HCT116 (cell line): ENCODE measurements at regions not wholly inside any gene's neighbourhood (a gene's known extent, or its start where the extent isn't known, plus 50 kb on each side); places are given as distances from the start of the nearest gene placed in this dataset.

ENCODE experiments used
- ATAC-seq: fragments of 200-7000 bp; cut with Tn5 transposase; 2 replicates; pipeline ENCODE4 v1.9.1; 2020; ENCODE audit warnings: mild to moderate bottlenecking, moderate library complexity
- BruUV-seq: library from RNA; stranded (reverse); fragments of 400-500 nt; replicated peaks from 2 replicates; lab custom pipeline; 2021; lab: Mats Ljungman, UMichigan
- CTCF ChIA-PET: fragments of 300-600 bp; sonication (Branson Sonifier 250); formaldehyde crosslinking; loops from one replicate; lab custom pipeline; 2021; ENCODE audit warnings: antibody characterized with exemption; lab: Charles Lee
- POLR2A ChIA-PET: fragments of 300-600, 350-600 bp; sonication (Branson Sonifier 250); formaldehyde crosslinking; loops from one replicate; lab custom pipeline; 2021; ENCODE audit warnings: antibody characterized with exemption; lab: Charles Lee
- RAD21 ChIA-PET, 2 experiments: fragments of 300-600 bp; sonication (Branson Sonifier 250); formaldehyde crosslinking; loops; one replicate each; lab custom pipeline; 2023; ENCODE audit warnings: low total read pairs in 2 of 2; ENCODE audit not compliant: uncharacterized antibody in 2 of 2, unreplicated experiment in 2 of 2, low non-redundant PET in 1 of 2; lab: Charles Lee
- DNase-seq: peaks from one replicate; pipeline ENCODE4 v3.0.0-alpha.2; 2010; ENCODE audit warnings: low read depth, low spot score
- H2AFZ ChIP-seq: fragments of 200-600 bp; shearing (Covaris generic), sonication (generic); 2 replicates; pipeline ENCODE4 v1.6.1; 2017; ENCODE audit warnings: low read depth, mixed run types, mixed read lengths, antibody characterized with exemption, low read length; ENCODE audit not compliant: poor library complexity, severe bottlenecking
- H3K27ac ChIP-seq: 2 replicates; pipeline ENCODE4 v1.5.1; 2012; ENCODE audit warnings: low read depth, low read length
- H3K27me3 ChIP-seq: fragments of 200-600 bp; sonication (generic); 2 replicates; pipeline ENCODE4 v1.6.1; 2016; ENCODE audit warnings: mixed run types, low read length, mixed read lengths; ENCODE audit not compliant: insufficient read depth
- H3K36me3 ChIP-seq, 2 experiments: fragments of 200-500 bp in 1 of 2; fragments of 200-600 bp in 1 of 2; sonication (Bioruptor generic) in 1 of 2; sonication (generic) in 1 of 2; 2 replicates each; pipeline versions ENCODE4 v1.5.1 to v1.6.1; 2014 to 2016; ENCODE audit warnings: low read length in 2 of 2, inconsistent platforms in 1 of 2, mixed read lengths in 1 of 2, mixed run types in 1 of 2; ENCODE audit not compliant: insufficient read depth in 2 of 2, control insufficient read depth in 1 of 2
- H3K4me1 ChIP-seq, 2 experiments: fragments of 200-600 bp in 1 of 2; sonication (generic) in 1 of 2; 2 replicates each; pipeline versions ENCODE4 v1.5.1 to v1.6.1; 2012 to 2017; ENCODE audit warnings: low read length in 2 of 2, inconsistent platforms in 1 of 2, mild to moderate bottlenecking in 1 of 2, mixed read lengths in 1 of 2, mixed run types in 1 of 2, moderate library complexity in 1 of 2; ENCODE audit not compliant: insufficient read depth in 2 of 2, control insufficient read depth in 1 of 2
- H3K4me2 ChIP-seq: fragments of 200-600 bp; sonication (generic); 2 replicates; pipeline ENCODE4 v1.6.1; 2017; ENCODE audit warnings: mixed run types, low read length, mixed read lengths
- H3K4me3 ChIP-seq, 2 experiments: fragments of 200-600 bp in 1 of 2; sonication (generic) in 1 of 2; replicated peaks in 1 of 2; 2 replicates each; pipeline ENCODE4 v1.5.1; 2011 to 2016; ENCODE audit warnings: low read length in 2 of 2, control low read depth in 1 of 2, low read depth in 1 of 2, mild to moderate bottlenecking in 1 of 2, mixed read lengths in 1 of 2, mixed run types in 1 of 2
- H3K79me2 ChIP-seq: fragments of 200-600 bp; sonication (generic); 2 replicates; pipeline ENCODE4 v1.6.1; 2017; ENCODE audit warnings: mild to moderate bottlenecking, mixed run types, low read length, moderate library complexity, mixed read lengths; ENCODE audit not compliant: insufficient read depth
- H3K9ac ChIP-seq: fragments of 200-600 bp; sonication (generic); 2 replicates; pipeline ENCODE4 v1.6.1; 2016; ENCODE audit warnings: low read length, mixed read lengths
- H3K9me2 ChIP-seq: fragments of 200-600 bp; sonication (generic), shearing (Covaris generic); 2 replicates; pipeline ENCODE4 v1.6.1; 2017; ENCODE audit warnings: mixed run types, mild to moderate bottlenecking, moderate library complexity; ENCODE audit not compliant: insufficient read depth
- H3K9me3 ChIP-seq, 2 experiments: fragments of 200-500 bp in 1 of 2; fragments of 200-600 bp in 1 of 2; sonication (Bioruptor generic) in 1 of 2; sonication (generic) in 1 of 2; 2 replicates each; pipeline ENCODE4 v1.6.1; 2014 to 2017; ENCODE audit warnings: low read length in 2 of 2, mixed read lengths in 2 of 2, inconsistent platforms in 1 of 2, low read depth in 1 of 2, mild to moderate bottlenecking in 1 of 2, mixed run types in 1 of 2, moderate library complexity in 1 of 2; ENCODE audit not compliant: control insufficient read depth in 1 of 2, insufficient read depth in 1 of 2
- H4K20me1 ChIP-seq: fragments of 200-600 bp; sonication (generic), shearing (Covaris generic); 2 replicates; pipeline ENCODE4 v1.6.1; 2017; ENCODE audit warnings: mixed run types, mild to moderate bottlenecking, moderate library complexity; ENCODE audit not compliant: insufficient read depth
- CEBPB ChIP-seq: IDR thresholded peaks from 2 replicates; pipeline ENCODE4 v1.6.1; 2012; ENCODE audit warnings: low read depth
- EGR1 ChIP-seq: IDR thresholded peaks from 2 replicates; pipeline ENCODE4 v1.6.1; 2012; ENCODE audit warnings: low read depth
- EZH2 ChIP-seq: fragments of 200-600 bp; sonication (generic); IDR thresholded peaks from 2 replicates; pipeline ENCODE4 v1.6.1; 2017; ENCODE audit warnings: antibody characterized with exemption, mixed run types
- MAX ChIP-seq: IDR thresholded peaks from 2 replicates; pipeline ENCODE4 v1.6.1; 2012
- RAD21 ChIP-seq: IDR thresholded peaks from 2 replicates; pipeline ENCODE4 v1.6.1; 2012; ENCODE audit warnings: low read depth, mild to moderate bottlenecking
- REST ChIP-seq: IDR thresholded peaks from 2 replicates; pipeline ENCODE4 v1.6.1; 2012; ENCODE audit warnings: low read depth
- SIN3A ChIP-seq: IDR thresholded peaks from 2 replicates; pipeline ENCODE4 v1.6.1; 2012; ENCODE audit warnings: low read depth
- SP1 ChIP-seq: IDR thresholded peaks from 2 replicates; pipeline ENCODE4 v1.6.1; 2012; ENCODE audit warnings: low read depth
- YY1 ChIP-seq: IDR thresholded peaks from 2 replicates; pipeline ENCODE4 v1.6.1; 2011; ENCODE audit warnings: low read length, low read depth, moderate library complexity, mild to moderate bottlenecking; ENCODE audit not compliant: insufficient replicate concordance; ENCODE audit errors: extremely low read depth
- ZBTB33 ChIP-seq: IDR thresholded peaks from 2 replicates; pipeline ENCODE4 v1.6.1; 2011; ENCODE audit warnings: mild to moderate bottlenecking, low read length, moderate library complexity; ENCODE audit not compliant: insufficient replicate concordance; ENCODE audit errors: extremely low read depth
- intact Hi-C: fragments of 100-400 bp; cut with micrococcal nuclease; formaldehyde crosslinking; loops from 2 replicates; pipeline ENCODE4 v1.10.0; 2022

- Histone ChIP-seq H3K27ac (no peak overlapping the region), H3K79me2 (no peaks in the 10 kb centered on the region), H2AFZ (no peak overlapping the region), H3K4me2 (no peak overlapping the region), H3K9ac (no peak overlapping the region), H3K9me2 (no peaks in the 10 kb centered on the region), H3K9me3 (no peaks in the 10 kb centered on the region), H3K36me3 (no peaks in the 10 kb centered on the region), H3K4me3 (no peak overlapping the region), H4K20me1 (no peaks in the 10 kb centered on the region), H3K4me1 (no peaks in the 10 kb centered on the region), H3K27me3 (peaks cover 29% of the 10 kb centered on the region)
- no TSS peak for BruUV-seq
- intact Hi-C loops = no loop called here
- TF ChIP-seq CEBPB (no peak), MAX (no peak), RAD21 (no peak), EGR1 (no peak), SIN3A (no peak), EZH2 (no peak), REST (no peak), YY1 (no peak), ZBTB33 (no peak), SP1 (no peak)
- ChIA-PET POLR2A (no interaction called here), RAD21 (no interaction called here), CTCF (no interaction called here)
- DNase-seq (no peak), ATAC-seq (no peak)
Observed at GRCh38 chr5:75948438-75948837, 134.7 kb upstream of the SV2C start.
